Ovary (tissue), 7 donors: ENCODE measurements at regions not wholly inside any gene's neighbourhood (a gene's known extent, or its start where the extent isn't known, plus 50 kb on each side); places are given as distances from the start of the nearest gene placed in this dataset.

Experiments
- DNase-seq, 5 donors: peaks; one replicate each; pipeline ENCODE4 v3.0.0-alpha.2; 2019 to 2020
- H3K27ac ChIP-seq, 2 donors: fragments of 200-600 bp; one replicate each; pipeline versions ENCODE4 v1.5.1 to v1.8.0; 2019 to 2022
- H3K27me3 ChIP-seq: fragments of 200-600 bp; one replicate; pipeline ENCODE4 v1.8.0; 2022
- H3K36me3 ChIP-seq: fragments of 200-600 bp; sonication (generic); one replicate; pipeline ENCODE4 v1.5.1; 2019
- H3K4me1 ChIP-seq: one replicate; pipeline ENCODE4 v1.8.1; 2013; ENCODE audit warnings: mild to moderate bottlenecking, moderate library complexity; ENCODE audit not compliant: insufficient read depth
- H3K4me3 ChIP-seq: fragments of 200-600 bp; sonication (generic); one replicate; pipeline ENCODE4 v1.5.1; 2017
- H3K9me3 ChIP-seq, 2 donors: fragments of 200-600 bp in 1 of 2; sonication (generic) in 1 of 2; one replicate each; pipeline versions ENCODE4 v1.5.1 to v1.8.1; 2013 to 2019; ENCODE audit warnings: mild to moderate bottlenecking in 1 of 2, moderate library complexity in 1 of 2
- EP300 ChIP-seq: sonication (generic); formaldehyde crosslinking; IDR thresholded peaks from one replicate; pipeline ENCODE4 v1.6.1; 2017; ENCODE audit warnings: antibody characterized with exemption
- POLR2A ChIP-seq: fragments of 450-650 bp; IDR thresholded peaks from one replicate; pipeline ENCODE4 v1.6.1; 2017; ENCODE audit warnings: antibody characterized with exemption, mild to moderate bottlenecking, moderate library complexity
- WGBS, 3 donors: extraction: QIAGEN DNeasy Blood & Tissue Kit in 1 of 3; methylation state at CpG; one replicate each; pipeline versions ENCODE4 v1.1.5 to v1.1.7; 2013 to 2017; 5-methylcytosine and 5-hydroxymethylcytosine counted together
- intact Hi-C, 4 donors: fragments of 100-400 bp; cut with DNase I; formaldehyde crosslinking; loops; one replicate each; pipeline versions ENCODE4 v1.11.0 to v1.15.1; 2022 to 2023
- TF ChIP-seq, protein P1 (sequence below), 3 donors: fragments of 450-650 bp in 2 of 3; fragments of 200-600 bp in 1 of 3; IDR thresholded peaks; one replicate each; pipeline versions ENCODE4 v1.5.1 to v1.8.0; 2016 to 2022; ENCODE audit warnings: antibody characterized with exemption in 3 of 3, mild to moderate bottlenecking in 1 of 3
- donor health status: DM: no; HTN: no; CAD: no; lungs with moderate emphysema.
- donor health status: DM: no; HTN: no; CAD: no.
- donor health status: Bipolar disorder and iron deficiency.
- donor health status: DM: no; HTN: no; CAD: no.
- donor health status: DM: yes; HTN: yes; CAD: no.

- intact Hi-C loops, result no loop called here
- H3K9me3 ChIP-seq, result no peaks in the 10 kb centered on the region
- no peaks in the 10 kb centered on the region for H3K36me3 ChIP-seq
- H3K4me1 ChIP-seq, result peaks cover 17% of the 10 kb centered on the region
- WGBS, 3 donors, result 88 to 93% (median 89%) methylated on average over 4 of the region's 4 CpGs
- H3K4me3 ChIP-seq, result no peak overlapping the region
- H3K27me3 ChIP-seq, result no peaks in the 10 kb centered on the region
- no peak overlapping the region for H3K27ac ChIP-seq
- no peak for DNase-seq
- TF ChIP-seq EP300, result no peak
- TF ChIP-seq, protein P1, sequence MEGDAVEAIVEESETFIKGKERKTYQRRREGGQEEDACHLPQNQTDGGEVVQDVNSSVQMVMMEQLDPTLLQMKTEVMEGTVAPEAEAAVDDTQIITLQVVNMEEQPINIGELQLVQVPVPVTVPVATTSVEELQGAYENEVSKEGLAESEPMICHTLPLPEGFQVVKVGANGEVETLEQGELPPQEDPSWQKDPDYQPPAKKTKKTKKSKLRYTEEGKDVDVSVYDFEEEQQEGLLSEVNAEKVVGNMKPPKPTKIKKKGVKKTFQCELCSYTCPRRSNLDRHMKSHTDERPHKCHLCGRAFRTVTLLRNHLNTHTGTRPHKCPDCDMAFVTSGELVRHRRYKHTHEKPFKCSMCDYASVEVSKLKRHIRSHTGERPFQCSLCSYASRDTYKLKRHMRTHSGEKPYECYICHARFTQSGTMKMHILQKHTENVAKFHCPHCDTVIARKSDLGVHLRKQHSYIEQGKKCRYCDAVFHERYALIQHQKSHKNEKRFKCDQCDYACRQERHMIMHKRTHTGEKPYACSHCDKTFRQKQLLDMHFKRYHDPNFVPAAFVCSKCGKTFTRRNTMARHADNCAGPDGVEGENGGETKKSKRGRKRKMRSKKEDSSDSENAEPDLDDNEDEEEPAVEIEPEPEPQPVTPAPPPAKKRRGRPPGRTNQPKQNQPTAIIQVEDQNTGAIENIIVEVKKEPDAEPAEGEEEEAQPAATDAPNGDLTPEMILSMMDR (IDR thresholded peaks at IDR 0.05), result no peak
- no peak for TF ChIP-seq POLR2A
These were observed 85.5 kb upstream of the MRPS22 start for GRCh38 chr3:139258276-139258675.

DNA sequence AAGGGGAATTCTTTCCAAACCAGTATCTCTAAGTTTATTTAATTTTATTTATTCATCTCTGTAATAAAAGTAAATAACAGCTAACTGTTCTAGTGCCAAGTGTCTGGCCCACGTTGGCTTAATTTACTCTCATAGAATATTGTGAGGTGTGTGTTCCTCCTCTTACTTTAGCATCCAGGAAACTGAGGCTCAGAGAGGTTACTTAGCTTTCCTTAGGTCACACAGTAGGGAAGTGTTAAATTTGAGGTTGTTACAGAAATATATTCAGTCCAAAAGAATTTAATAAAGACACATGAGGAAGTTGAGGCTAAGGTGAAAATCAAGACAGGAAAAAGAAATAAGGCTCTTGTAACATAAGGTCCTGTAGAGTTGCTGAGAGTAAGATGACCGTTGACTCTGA is 84.4 kb upstream of the MRPS22 start:
- TF ChIP-seq POLR2A (no peak), EP300 (no peak)
- TF ChIP-seq, protein P1 (IDR thresholded peaks at IDR 0.05), result no peak
- H3K27ac ChIP-seq, result no peak overlapping the region
- no peaks in the 10 kb centered on the region for H3K27me3 ChIP-seq
- intact Hi-C loops, result no loop called here
- 60 to 74% (median 74%) methylated on average over 2 of the region's 2 CpGs for WGBS, 3 donors
- no peak for DNase-seq
- peaks cover 8% of the 10 kb centered on the region for H3K4me1 ChIP-seq
- no peaks in the 10 kb centered on the region for H3K9me3 ChIP-seq
- no peaks in the 10 kb centered on the region for H3K36me3 ChIP-seq
- H3K4me3 ChIP-seq, result no peak overlapping the region

GRCh38 chr3:139260041-139260486 is 83.8 kb upstream of the MRPS22 start:
- no peaks in the 10 kb centered on the region for H3K27me3 ChIP-seq
- H3K4me1 ChIP-seq, result peaks cover 5% of the 10 kb centered on the region
- WGBS, 3 donors, result 76 to 84% (median 82%) methylated on average over 3 of the region's 3 CpGs
- TF ChIP-seq, protein P1 (IDR thresholded peaks at IDR 0.05), result no peak
- no peak for TF ChIP-seq POLR2A
- TF ChIP-seq EP300, result no peak
- H3K36me3 ChIP-seq, result no peaks in the 10 kb centered on the region
- no peak for DNase-seq
- no peaks in the 10 kb centered on the region for H3K9me3 ChIP-seq
- no peak overlapping the region for H3K27ac ChIP-seq
- no peak overlapping the region for H3K4me3 ChIP-seq
- intact Hi-C loops, result no loop called here

GRCh38 chr3:139260793-139261736 is 82.8 kb upstream of the MRPS22 start:
- DNase-seq, result no peak
- intact Hi-C loops, result no loop called here
- 70 to 86% (median 81%) methylated on average over 8 of the region's 8 CpGs for WGBS, 3 donors
- Histone ChIP-seq H3K4me3 (no peak overlapping the region), H3K27me3 (no peaks in the 10 kb centered on the region), H3K9me3 (no peaks in the 10 kb centered on the region), H3K36me3 (no peaks in the 10 kb centered on the region), H3K4me1 (peaks cover 5% of the 10 kb centered on the region), H3K27ac (no peak overlapping the region)
- TF ChIP-seq EP300 (no peak), POLR2A (no peak)
- TF ChIP-seq, protein P1 (IDR thresholded peaks at IDR 0.05), result no peak
